MCF 10A (cell line): ENCODE measurements at regions not wholly inside any gene's neighbourhood (a gene's known extent, or its start where the extent isn't known, plus 50 kb on each side); places are given as distances from the start of the nearest gene placed in this dataset.
"Not testable (repeated sequence)": the region's sequence is repeated elsewhere in the genome, so short reads cannot be mapped to it uniquely, and the experiment has no call there.

Experiments
- BruUV-seq: library from RNA; stranded (reverse); fragments of 400-500 nt; replicated peaks from 2 replicates; lab custom pipeline; 2021; lab: Mats Ljungman, UMichigan
- CTCF ChIA-PET: fragments of 300-600 bp; sonication (Branson Sonifier 250); formaldehyde crosslinking; extraction: SDS; loops from one replicate; lab custom pipeline; 2021; ENCODE audit warnings: antibody characterized with exemption, inconsistent platforms; lab: Yijun Ruan, JAX
- POLR2A ChIA-PET: fragments of 300-600, 350-650 bp; sonication (Branson Sonifier 250); formaldehyde crosslinking; extraction: SDS; loops from one replicate; lab custom pipeline; 2020; ENCODE audit warnings: antibody characterized with exemption, inconsistent platforms; lab: Yijun Ruan, JAX
- DNase-seq: peaks from one replicate; pipeline ENCODE4 v3.0.0-alpha.2; 2018; ENCODE audit not compliant: unreplicated experiment
- H3K27ac Mint-ChIP-seq: one replicate; pipeline ENCODE4 v1.8.0; 2022; ENCODE audit warnings: mild to moderate bottlenecking, low read depth, mixed read lengths; ENCODE audit not compliant: unreplicated experiment
- H3K27me3 Mint-ChIP-seq: one replicate; pipeline ENCODE4 v1.8.0; 2022; ENCODE audit warnings: mixed read lengths; ENCODE audit not compliant: insufficient read depth, unreplicated experiment
- H3K36me3 Mint-ChIP-seq: one replicate; pipeline ENCODE4 v1.8.0; 2022; ENCODE audit warnings: mild to moderate bottlenecking, moderate library complexity, mixed read lengths; ENCODE audit not compliant: insufficient read depth, unreplicated experiment
- H3K4me1 Mint-ChIP-seq: one replicate; pipeline ENCODE4 v1.8.0; 2022; ENCODE audit warnings: mixed read lengths; ENCODE audit not compliant: insufficient read depth, unreplicated experiment
- H3K4me3 Mint-ChIP-seq: one replicate; pipeline ENCODE4 v1.8.0; 2022; ENCODE audit warnings: mild to moderate bottlenecking, moderate library complexity, mixed read lengths; ENCODE audit not compliant: unreplicated experiment
- H3K9me3 Mint-ChIP-seq: one replicate; pipeline ENCODE4 v1.8.0; 2022; ENCODE audit warnings: mixed read lengths; ENCODE audit not compliant: unreplicated experiment
- CTCF ChIP-seq: fragments of 200-600 bp; IDR thresholded peaks from one replicate; pipeline ENCODE4 v1.8.0; 2022; ENCODE audit warnings: antibody characterized with exemption, mild to moderate bottlenecking; ENCODE audit not compliant: unreplicated experiment
- intact Hi-C: fragments of 100-400 bp; cut with micrococcal nuclease; formaldehyde crosslinking; loops from 2 replicates; pipeline ENCODE4 v1.14.1; 2022

DNA sequence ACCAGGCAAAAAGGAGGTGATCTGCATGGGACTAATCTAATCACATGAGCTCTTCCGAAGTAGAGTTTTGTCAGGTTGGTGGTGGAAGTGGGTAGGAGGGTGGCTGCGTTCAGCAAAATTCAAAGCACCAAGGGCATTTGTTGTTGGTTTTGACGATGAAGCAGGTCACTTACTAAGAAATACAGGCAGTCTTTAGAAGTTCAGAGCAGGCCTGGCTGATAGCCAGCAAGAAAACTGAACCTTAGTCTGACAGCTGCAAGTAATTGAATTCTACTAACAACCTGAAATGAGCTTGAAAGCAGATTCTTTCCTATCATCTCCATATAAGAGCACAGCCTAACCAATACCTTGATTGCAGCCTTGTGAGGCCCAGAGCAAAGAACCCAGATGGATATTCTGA lies 505.8 kb downstream of the KLHL13 start:
- Mint-ChIP-seq H3K27me3 (no peaks in the 10 kb centered on the region), H3K27ac (no peak overlapping the region), H3K36me3 (no peaks in the 10 kb centered on the region), H3K9me3 (no peaks in the 10 kb centered on the region), H3K4me3 (no peak overlapping the region), H3K4me1 (no peaks in the 10 kb centered on the region)
- no TSS peak for BruUV-seq
- TF ChIP-seq CTCF = no peak
- intact Hi-C loops = no loop called here
- no peak for DNase-seq
- CTCF ChIA-PET = interaction anchor here (0.6 to 1.0 kb wide), 2 partner anchors 10 to 142 kb away, joined by 3 read pairs; no protein-coding TSS in a partner anchor
- POLR2A ChIA-PET = no interaction called here

- CTCF ChIA-PET = interaction anchor here (1.0 kb wide), 1 partner anchor 143 kb away, joined by 3 read pairs; no protein-coding TSS in a partner anchor
- no peak for TF ChIP-seq CTCF
- H3K9me3 Mint-ChIP-seq = no peaks in the 10 kb centered on the region
- H3K4me1 Mint-ChIP-seq = no peaks in the 10 kb centered on the region
- H3K36me3 Mint-ChIP-seq = no peaks in the 10 kb centered on the region
- no TSS peak for BruUV-seq
- no peak overlapping the region for H3K4me3 Mint-ChIP-seq
- DNase-seq = no peak
- POLR2A ChIA-PET = no interaction called here
- intact Hi-C loops = no loop called here
- no peak overlapping the region for H3K27ac Mint-ChIP-seq
- H3K27me3 Mint-ChIP-seq = no peaks in the 10 kb centered on the region
Measured at GRCh38 chrX:117610049-117610448, 506.6 kb downstream of the KLHL13 start.

DNA sequence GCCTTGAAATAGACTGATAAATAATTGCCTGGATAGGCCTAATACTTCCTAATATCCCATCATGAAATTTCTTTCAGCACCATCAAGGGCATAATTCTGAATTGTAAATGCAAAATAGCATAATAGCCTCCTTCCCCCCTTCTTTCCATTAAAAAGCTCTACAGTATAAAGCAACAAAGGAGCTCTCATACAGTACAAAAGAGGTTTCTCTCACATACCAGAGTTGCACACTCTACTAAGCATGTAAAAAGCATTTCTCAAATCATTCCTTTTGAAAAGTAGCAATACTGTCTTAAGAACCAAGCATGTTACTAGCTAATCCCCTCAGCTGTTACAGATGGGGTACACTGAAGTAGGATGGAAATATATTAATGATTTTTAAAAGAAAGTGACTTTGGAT lies 509.0 kb downstream of the KLHL13 start:
- no peak for DNase-seq
- POLR2A ChIA-PET = no interaction called here
- H3K36me3 Mint-ChIP-seq = no peaks in the 10 kb centered on the region
- H3K9me3 Mint-ChIP-seq = peaks cover 17% of the 10 kb centered on the region
- no peak overlapping the region for H3K27ac Mint-ChIP-seq
- H3K4me1 Mint-ChIP-seq = no peaks in the 10 kb centered on the region
- H3K4me3 Mint-ChIP-seq = no peak overlapping the region
- no peaks in the 10 kb centered on the region for H3K27me3 Mint-ChIP-seq
- no TSS peak for BruUV-seq
- CTCF ChIA-PET = interaction anchor here (0.7 to 1.2 kb wide), 2 partner anchors 24 to 229 kb away, joined by 3 read pairs; no protein-coding TSS in a partner anchor
- no peak for TF ChIP-seq CTCF
- intact Hi-C loops = no loop called here

- H3K4me1 Mint-ChIP-seq, H3K27me3 Mint-ChIP-seq, H3K27ac Mint-ChIP-seq, DNase-seq, H3K36me3 Mint-ChIP-seq, H3K4me3 Mint-ChIP-seq, BruUV-seq, CTCF ChIA-PET, POLR2A ChIA-PET, intact Hi-C loops: not testable (repeated sequence)
- H3K9me3 Mint-ChIP-seq = peaks cover 24% of the 10 kb centered on the region
Measured at GRCh38 chrX:117606101-117606500, 510.5 kb downstream of the KLHL13 start.

DNA sequence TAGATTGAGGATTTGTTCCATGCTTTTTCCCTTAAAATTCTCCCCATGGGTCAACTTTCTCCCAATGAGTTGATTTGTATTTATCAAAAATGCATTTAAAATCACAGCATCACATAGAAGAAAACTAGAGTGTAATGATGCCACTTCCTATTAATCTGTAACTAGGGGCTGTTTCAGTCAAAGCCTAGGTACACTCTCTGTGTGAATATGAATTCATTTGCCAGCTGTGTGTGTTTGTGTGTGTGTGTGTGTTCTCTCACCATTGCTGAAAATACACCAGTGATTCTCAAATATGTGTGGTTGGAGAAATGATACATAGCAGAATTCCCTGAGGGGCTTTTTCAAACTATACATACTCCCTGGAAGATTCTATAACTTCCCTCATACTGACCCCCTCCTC lies 546.5 kb downstream of the KLHL13 start:
- no peak for TF ChIP-seq CTCF

More for the DNA sequence above, 546.5 kb downstream of the KLHL13 start:
- ChIA-PET CTCF (no interaction called here), POLR2A (no interaction called here)
- H3K4me1 Mint-ChIP-seq = no peaks in the 10 kb centered on the region
- DNase-seq = no peak
- BruUV-seq = no TSS peak
- intact Hi-C loops = no loop called here
- H3K27ac Mint-ChIP-seq = no peak overlapping the region
- no peaks in the 10 kb centered on the region for H3K27me3 Mint-ChIP-seq
- no peak overlapping the region for H3K4me3 Mint-ChIP-seq
- no peaks in the 10 kb centered on the region for H3K36me3 Mint-ChIP-seq
- H3K9me3 Mint-ChIP-seq = no peaks in the 10 kb centered on the region
